GM19043 (cell line): ENCODE measurements at regions not wholly inside any gene's neighbourhood (a gene's known extent, or its start where the extent isn't known, plus 50 kb on each side); places are given as distances from the start of the nearest gene placed in this dataset.
A peak's percentile ranks its signal among the peaks of the same experiment; 100 is the strongest.

Experiments used
- ATAC-seq: cut with Tn5 transposase; IDR thresholded peaks from one replicate; pipeline ENCODE4 v1.9.1; 2021; ENCODE audit warnings: low read depth; ENCODE audit not compliant: unreplicated experiment

DNA sequence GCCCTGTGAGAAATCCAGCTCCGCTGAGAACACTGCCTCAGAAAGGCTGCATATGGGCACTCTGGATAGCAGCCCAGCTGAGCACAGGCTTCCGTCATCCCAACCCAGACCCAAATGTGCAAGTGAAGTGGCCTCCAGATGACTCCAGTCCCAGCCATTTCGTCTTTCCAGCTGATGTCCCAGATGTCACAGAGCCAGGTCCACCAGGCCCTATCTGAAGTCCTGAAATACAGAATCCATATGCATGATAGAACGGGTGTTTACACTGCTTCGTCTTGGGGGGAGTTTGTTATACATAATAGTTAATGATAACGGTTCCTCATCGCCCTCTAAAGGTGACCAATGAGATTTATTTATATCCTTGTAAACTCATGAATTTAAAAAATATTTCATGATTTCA is 72.6 kb upstream of the TRIM2 start:
- no peak for ATAC-seq

GRCh38 chr4:153137159-153137558 is 67.1 kb upstream of the TRIM2 start:
- no peak for ATAC-seq

- ATAC-seq: no peak
Observed at GRCh38 chr4:153137677-153138630, 66.3 kb upstream of the TRIM2 start.

- ATAC-seq: no peak
Observed at GRCh38 chr4:153138736-153139135, 65.5 kb upstream of the TRIM2 start.

GRCh38 chr4:153140294-153140693 is 63.9 kb upstream of the TRIM2 start:
- no peak for ATAC-seq

- no peak for ATAC-seq
Observed at GRCh38 chr4:153141238-153141637, 63.0 kb upstream of the TRIM2 start.

DNA sequence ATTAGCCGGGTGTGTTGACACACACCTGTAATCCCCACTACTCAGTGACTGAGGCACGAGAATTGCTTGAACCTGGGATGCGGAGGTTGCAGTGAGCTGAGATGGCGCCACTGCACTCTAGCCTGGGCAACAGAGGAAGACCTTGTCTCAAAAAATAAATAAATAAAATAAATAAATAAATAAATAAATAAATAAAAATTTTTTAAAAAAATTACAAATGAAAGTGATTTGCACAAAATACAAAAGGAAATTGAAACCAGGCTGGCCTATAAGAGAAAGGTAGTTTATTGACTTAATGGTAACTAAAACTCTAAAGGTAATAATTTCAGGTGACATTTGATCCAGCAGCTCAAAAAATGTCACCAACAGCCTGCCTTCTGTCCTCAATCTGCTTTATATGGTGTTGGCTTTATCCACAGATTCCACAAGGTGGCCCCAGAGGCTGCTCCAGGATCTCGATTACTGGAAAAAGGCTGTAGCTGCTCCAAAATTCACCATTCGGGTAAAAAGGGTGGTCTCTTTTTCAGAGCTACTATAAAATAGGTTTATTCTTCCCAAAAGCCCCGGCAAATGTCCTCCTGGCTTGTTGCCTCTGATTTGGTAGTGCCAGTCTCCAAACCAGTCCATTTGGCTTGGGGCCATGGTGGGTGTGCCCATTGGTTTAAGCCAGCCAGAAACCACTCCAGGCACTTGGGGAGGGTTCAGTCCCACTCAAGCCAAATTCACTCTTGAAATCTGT is 61.4 kb upstream of the TRIM2 start:
- no peak for ATAC-seq

GRCh38 chr4:153143527-153144348 is 60.5 kb upstream of the TRIM2 start:
- ATAC-seq: no peak

DNA sequence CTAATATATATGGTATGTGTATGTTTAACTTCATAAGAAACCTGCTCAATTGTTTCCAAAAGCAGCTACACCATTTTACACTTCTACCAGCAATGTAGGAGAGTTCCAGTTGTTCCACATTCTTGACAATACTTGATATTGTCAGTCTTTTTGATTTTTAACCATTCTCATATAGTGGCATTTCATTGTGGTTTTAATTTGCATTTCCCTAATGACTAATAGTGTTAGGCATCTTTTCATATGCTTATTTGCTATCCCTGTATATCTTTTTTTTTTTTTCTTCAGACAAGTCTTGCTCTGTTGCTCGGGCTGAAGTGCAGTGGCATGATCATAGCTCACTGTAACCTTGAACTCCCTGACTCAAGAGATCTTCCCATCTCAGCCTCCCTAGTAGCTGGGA is 58.2 kb upstream of the TRIM2 start:
- no peak for ATAC-seq

DNA sequence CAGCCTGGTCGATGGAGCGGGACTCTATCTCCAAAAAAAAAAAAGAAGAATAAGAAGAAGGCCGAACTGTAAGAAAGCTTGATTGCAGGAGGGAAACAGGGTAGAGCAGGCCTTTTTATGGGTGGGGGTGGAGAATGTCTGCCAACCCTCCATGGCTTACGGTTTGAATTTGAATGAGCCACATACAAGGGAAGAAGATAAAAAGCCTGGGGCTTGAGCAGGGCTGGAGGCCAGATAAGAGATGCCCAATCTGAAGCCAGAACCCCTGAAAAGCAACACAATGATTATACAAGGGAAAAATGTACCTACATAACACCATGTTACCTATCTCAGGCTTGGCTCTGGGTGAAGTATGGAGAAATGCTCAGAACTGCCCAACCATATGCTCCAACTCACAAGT is 57.3 kb upstream of the TRIM2 start:
- ATAC-seq: no peak

DNA sequence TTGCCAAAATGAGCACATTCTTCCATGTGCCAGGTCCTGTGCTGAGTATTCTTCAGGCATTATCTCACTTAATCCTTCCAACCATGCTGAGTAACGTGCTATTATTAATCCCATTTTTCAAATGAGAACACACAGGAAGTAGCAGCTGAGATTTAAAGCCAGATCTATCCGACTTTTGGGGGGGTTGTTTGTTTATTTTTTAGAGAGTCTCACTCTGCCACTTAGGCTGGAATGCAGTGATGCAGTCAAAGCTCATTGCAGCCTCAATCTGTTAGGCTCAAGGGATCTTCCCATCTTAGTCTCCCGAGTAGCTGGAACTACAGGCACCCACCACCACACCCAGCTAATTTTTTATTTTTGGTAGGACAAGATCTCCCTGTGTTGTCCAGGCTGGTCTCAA is 55.5 kb upstream of the TRIM2 start:
- no peak for ATAC-seq

- ATAC-seq: no peak
Observed at GRCh38 chr4:153151535-153152455, 52.4 kb upstream of the TRIM2 start.

DNA sequence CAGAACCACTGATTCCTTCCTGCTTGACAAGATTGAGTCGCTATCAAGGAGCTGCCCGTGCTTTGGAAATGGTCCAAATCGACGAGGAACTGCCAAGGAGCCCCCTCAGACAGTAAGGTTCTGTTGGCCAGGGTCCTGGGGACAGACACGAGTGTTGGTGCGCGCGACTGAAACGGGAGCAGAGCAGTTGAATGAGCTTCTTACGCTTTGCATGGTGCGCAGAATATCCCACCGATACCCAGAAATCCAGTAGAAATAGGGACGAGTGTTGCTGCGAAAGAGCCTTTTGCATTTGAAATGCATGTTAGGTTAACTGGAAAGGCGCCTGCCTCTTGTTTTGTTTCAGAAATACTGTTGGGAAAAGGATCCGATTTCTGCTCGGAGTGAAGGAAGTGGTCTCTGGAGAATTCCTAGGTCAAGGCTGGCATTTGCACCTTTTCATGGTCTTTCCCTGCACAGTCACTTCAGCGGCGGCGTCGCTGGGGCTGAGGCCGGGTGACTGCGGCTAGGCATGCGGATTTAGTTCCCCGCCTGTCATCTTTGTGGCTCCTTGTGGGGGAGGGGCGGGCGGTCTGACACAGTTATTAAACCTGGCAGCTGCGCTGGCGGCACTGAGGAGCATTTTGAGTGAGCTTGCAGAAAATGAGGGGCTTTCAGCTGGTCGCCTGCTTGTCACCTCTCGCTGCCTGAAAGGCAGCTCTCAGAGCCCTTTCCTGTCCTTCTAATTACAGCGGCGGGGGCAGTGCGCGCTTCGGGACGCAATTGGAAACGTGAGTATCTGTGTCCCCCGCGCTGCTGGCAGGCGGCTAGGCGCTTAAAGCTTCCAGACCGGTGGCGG is 51.5 kb upstream of the TRIM2 start:
- ATAC-seq: peak; percentile 12

DNA sequence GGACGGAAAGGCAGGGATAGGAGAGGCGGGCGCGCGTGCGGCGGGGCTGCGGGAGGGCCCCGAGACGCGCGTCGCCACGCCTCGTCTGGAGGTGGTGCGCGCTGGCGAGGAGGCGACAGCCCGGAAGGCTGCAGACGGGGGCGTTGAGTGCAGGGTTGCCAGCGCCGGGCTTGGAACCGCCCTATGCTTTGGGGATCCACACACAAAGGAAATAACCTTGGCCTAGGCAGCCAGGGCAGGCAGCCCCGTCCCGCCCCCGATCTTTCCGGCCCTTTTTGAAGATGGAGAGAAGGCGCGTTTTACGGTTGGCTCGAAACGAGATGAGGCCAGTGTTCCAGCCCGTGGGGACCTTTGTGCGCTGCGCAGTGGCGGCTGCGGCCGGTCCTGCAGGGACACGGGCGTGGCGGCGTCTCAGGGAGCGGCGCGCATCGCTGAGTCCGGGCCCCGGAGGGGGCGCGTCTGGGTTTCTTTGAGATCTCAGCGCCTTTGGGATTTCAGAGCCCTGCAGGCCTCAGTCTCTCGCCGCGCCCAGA is 50.8 kb upstream of the TRIM2 start:
- ATAC-seq: peak; percentile 48

GRCh38 chr4:153154007-153154975 is 50.0 kb upstream of the TRIM2 start:
- no peak for ATAC-seq
